ENCODE measurements at regions not wholly inside any gene's neighbourhood (a gene's known extent, or its start where the extent isn't known, plus 50 kb on each side); places are given as distances from the start of the nearest gene placed in this dataset.
"Not testable (repeated sequence)": the region's sequence is repeated elsewhere in the genome, so short reads cannot be mapped to it uniquely, and the experiment has no call there.

DNA sequence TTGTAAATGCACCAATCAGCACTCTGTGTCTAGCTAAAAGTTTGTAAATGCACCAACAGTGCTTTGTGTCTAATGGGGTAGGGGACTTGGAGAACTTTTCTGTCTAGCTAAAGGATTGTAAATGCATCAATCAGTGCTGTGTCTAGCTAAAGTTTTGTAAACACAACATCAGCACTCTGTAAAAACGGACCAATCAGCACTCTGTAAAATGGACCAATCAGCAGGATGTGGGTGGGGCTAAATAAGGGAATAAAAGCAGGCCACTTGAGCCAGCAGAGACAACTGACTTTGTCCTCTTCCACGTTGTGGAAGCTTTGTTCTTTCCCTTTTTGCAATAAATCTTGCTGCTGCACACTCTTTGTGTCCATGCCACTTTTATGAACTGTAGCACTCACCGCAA is 346.3 kb downstream of the LMBRD1 start:
- TF ChIP-seq, protein P1, sequence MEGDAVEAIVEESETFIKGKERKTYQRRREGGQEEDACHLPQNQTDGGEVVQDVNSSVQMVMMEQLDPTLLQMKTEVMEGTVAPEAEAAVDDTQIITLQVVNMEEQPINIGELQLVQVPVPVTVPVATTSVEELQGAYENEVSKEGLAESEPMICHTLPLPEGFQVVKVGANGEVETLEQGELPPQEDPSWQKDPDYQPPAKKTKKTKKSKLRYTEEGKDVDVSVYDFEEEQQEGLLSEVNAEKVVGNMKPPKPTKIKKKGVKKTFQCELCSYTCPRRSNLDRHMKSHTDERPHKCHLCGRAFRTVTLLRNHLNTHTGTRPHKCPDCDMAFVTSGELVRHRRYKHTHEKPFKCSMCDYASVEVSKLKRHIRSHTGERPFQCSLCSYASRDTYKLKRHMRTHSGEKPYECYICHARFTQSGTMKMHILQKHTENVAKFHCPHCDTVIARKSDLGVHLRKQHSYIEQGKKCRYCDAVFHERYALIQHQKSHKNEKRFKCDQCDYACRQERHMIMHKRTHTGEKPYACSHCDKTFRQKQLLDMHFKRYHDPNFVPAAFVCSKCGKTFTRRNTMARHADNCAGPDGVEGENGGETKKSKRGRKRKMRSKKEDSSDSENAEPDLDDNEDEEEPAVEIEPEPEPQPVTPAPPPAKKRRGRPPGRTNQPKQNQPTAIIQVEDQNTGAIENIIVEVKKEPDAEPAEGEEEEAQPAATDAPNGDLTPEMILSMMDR (IDR thresholded peaks at IDR 0.05; ENCODE audit: insufficient read depth, low read length, poor library complexity, severe bottlenecking): not testable (repeated sequence)
- TF ChIP-seq EZH2phosphoT487 (conservative IDR thresholded peaks at IDR 0.05; ENCODE audit: low read length): not testable (repeated sequence)

All from SU-DHL-6 (cell line).